CD4-positive, CD25-positive, alpha-beta regulatory T cell (primary cell): ENCODE measurements at regions not wholly inside any gene's neighbourhood (a gene's known extent, or its start where the extent isn't known, plus 50 kb on each side); places are given as distances from the start of the nearest gene placed in this dataset.
A peak's percentile ranks its signal among the peaks of the same experiment; 100 is the strongest.
"Not testable (repeated sequence)": the region's sequence is repeated elsewhere in the genome, so short reads cannot be mapped to it uniquely, and the experiment has no call there.

ENCODE experiments used
- ATAC-seq, 2 donors: fragments of 150-1000 bp; cut with Tn5 transposase; one replicate each; pipeline ENCODE4 v1.10.0; 2021; ENCODE audit warnings: low read depth in 2 of 2, moderate number of reproducible peaks in 2 of 2, moderate library complexity in 1 of 2
- DNase-seq, 3 donors: peaks; one replicate each; pipeline versions ENCODE4 v3.0.0 to v3.0.0-alpha.2; 2012 to 2022; ENCODE audit warnings: mixed read lengths in 1 of 3
- H3K27ac ChIP-seq: one replicate; pipeline ENCODE4 v1.7.0; 2013; ENCODE audit warnings: mild to moderate bottlenecking, low read length; ENCODE audit not compliant: insufficient read depth, poor library complexity, severe bottlenecking
- H3K27me3 ChIP-seq: one replicate; pipeline ENCODE4 v1.7.0; 2013; ENCODE audit warnings: low read length; ENCODE audit not compliant: control insufficient read depth, insufficient read depth
- H3K36me3 ChIP-seq: one replicate; pipeline ENCODE4 v1.7.0; 2013; ENCODE audit warnings: mild to moderate bottlenecking, low read length, moderate library complexity; ENCODE audit not compliant: control insufficient read depth, insufficient read depth
- H3K4me1 ChIP-seq: 2 replicates; pipeline ENCODE4 v1.7.0; 2013; ENCODE audit warnings: mild to moderate bottlenecking, low read length; ENCODE audit not compliant: insufficient read depth, control insufficient read depth, poor library complexity, severe bottlenecking
- H3K4me3 ChIP-seq: one replicate; pipeline ENCODE4 v1.7.0; 2013; ENCODE audit warnings: low read depth, mild to moderate bottlenecking, low read length, moderate library complexity
- H3K9me3 ChIP-seq, 2 experiments: 1 replicate in 1 of 2; 2 replicates in 1 of 2; pipeline ENCODE4 v1.7.0; 2013; ENCODE audit warnings: low read length in 2 of 2, mild to moderate bottlenecking in 1 of 2, moderate library complexity in 1 of 2; ENCODE audit not compliant: control insufficient read depth in 2 of 2
- H3K27ac Mint-ChIP-seq, 3 donors: one replicate each; pipeline ENCODE4 v1.8.0; 2020 to 2022; ENCODE audit warnings: mild to moderate bottlenecking in 3 of 3, mixed read lengths in 3 of 3, moderate library complexity in 2 of 3
- H3K27me3 Mint-ChIP-seq: one replicate; pipeline ENCODE4 v1.8.0; 2022; ENCODE audit warnings: mild to moderate bottlenecking, mixed read lengths
- H3K36me3 Mint-ChIP-seq: one replicate; pipeline ENCODE4 v1.8.0; 2020; ENCODE audit warnings: mixed read lengths
- H3K4me1 Mint-ChIP-seq, 4 donors: one replicate each; pipeline ENCODE4 v1.8.0; 2020 to 2022; ENCODE audit warnings: mixed read lengths in 4 of 4, mild to moderate bottlenecking in 1 of 4
- H3K4me3 Mint-ChIP-seq, 4 donors: one replicate each; pipeline ENCODE4 v1.8.0; 2020 to 2022; ENCODE audit warnings: mild to moderate bottlenecking in 4 of 4, mixed read lengths in 4 of 4, moderate library complexity in 3 of 4
- H3K9me3 Mint-ChIP-seq, 7 donors: one replicate each; pipeline ENCODE4 v1.8.0; 2020 to 2022; ENCODE audit warnings: mixed read lengths in 7 of 7, mild to moderate bottlenecking in 3 of 7, moderate library complexity in 2 of 7

- Mint-ChIP-seq H3K27me3 (peaks cover 10% of the 10 kb centered on the region), H3K4me1 (peaks cover 0 to 5% (median 2%) of the 10 kb centered on the region in 4 donors), H3K36me3 (no peaks in the 10 kb centered on the region), H3K27ac (peak overlapping the region in 1 of 3 donors; percentile 52), H3K9me3 (peaks cover 0 to 7% (median 0%) of the 10 kb centered on the region in 7 donors), H3K4me3 (no peak overlapping the region)
- Histone ChIP-seq H3K4me1 (no peaks in the 10 kb centered on the region), H3K27ac (no peak overlapping the region), H3K27me3 (no peaks in the 10 kb centered on the region), H3K4me3 (no peak overlapping the region), H3K9me3 (no peaks in the 10 kb centered on the region), H3K36me3 (no peaks in the 10 kb centered on the region)
- DNase-seq (no peak), ATAC-seq (no peak)
These were observed 458.4 kb upstream of the CFAP20DC start for GRCh38 chr3:59508273-59508672.

GRCh38 chr3:59506191-59506590 lies 456.4 kb upstream of the CFAP20DC start:
- no peaks in the 10 kb centered on the region for H3K36me3 Mint-ChIP-seq
- ATAC-seq, result no peak
- peaks cover 0 to 7% (median 0%) of the 10 kb centered on the region in 7 donors for H3K9me3 Mint-ChIP-seq

DNA sequence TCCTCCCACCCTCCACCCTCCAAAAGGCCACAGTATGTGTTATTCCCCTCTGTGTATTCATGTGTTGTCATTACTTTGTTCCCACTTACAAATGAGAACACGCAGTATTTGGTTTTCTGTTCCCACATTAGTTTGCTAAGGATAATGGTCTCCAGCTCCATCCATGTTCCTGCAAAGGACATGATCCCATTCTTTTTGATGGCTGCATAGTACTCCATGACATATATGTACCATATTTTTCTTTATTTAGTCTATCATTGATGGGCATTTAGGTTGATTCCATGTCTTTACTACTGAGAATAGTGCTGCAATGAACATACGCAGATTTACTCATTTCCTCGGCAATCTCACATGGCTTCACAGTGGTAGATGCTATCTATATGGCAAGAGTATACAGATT lies 453.6 kb upstream of the CFAP20DC start:
- Histone ChIP-seq H3K36me3 (no peaks in the 10 kb centered on the region), H3K27ac (no peak overlapping the region), H3K4me3 (no peak overlapping the region), H3K4me1 (no peaks in the 10 kb centered on the region), H3K27me3 (no peaks in the 10 kb centered on the region), H3K9me3 (no peaks in the 10 kb centered on the region)
- Mint-ChIP-seq H3K9me3 (peaks cover 0 to 7% (median 0%) of the 10 kb centered on the region in 7 donors), H3K4me1 (peaks cover 0 to 5% (median 1%) of the 10 kb centered on the region in 4 donors), H3K27me3 (no peaks in the 10 kb centered on the region), H3K27ac (no peak overlapping the region), H3K36me3 (no peaks in the 10 kb centered on the region), H3K4me3 (no peak overlapping the region)
- no peak for DNase-seq
- ATAC-seq, result no peak

More at GRCh38 chr3:59506191-59506590, 456.4 kb upstream of the CFAP20DC start:
- no peak overlapping the region for H3K27ac ChIP-seq
- no peak overlapping the region for H3K4me3 ChIP-seq
- Mint-ChIP-seq H3K27me3 (peaks cover 7% of the 10 kb centered on the region), H3K27ac (no peak overlapping the region), H3K4me3 (no peak overlapping the region), H3K4me1 (peaks cover 0 to 5% (median 1%) of the 10 kb centered on the region in 4 donors)
- H3K9me3 ChIP-seq, result no peaks in the 10 kb centered on the region
- H3K4me1 ChIP-seq, result no peaks in the 10 kb centered on the region
- no peak for DNase-seq
- H3K36me3 ChIP-seq, result no peaks in the 10 kb centered on the region
- no peaks in the 10 kb centered on the region for H3K27me3 ChIP-seq

- H3K9me3 Mint-ChIP-seq, result peaks cover 0 to 7% (median 0%) of the 10 kb centered on the region in 7 donors
- H3K27ac Mint-ChIP-seq, result peak overlapping the region in 2 of 3 donors; percentile 3 to 31
These were observed 453.0 kb upstream of the CFAP20DC start for GRCh38 chr3:59502806-59503205.

GRCh38 chr3:59499954-59500353 lies 450.1 kb upstream of the CFAP20DC start:
- Mint-ChIP-seq H3K4me3 (no peak overlapping the region), H3K27me3 (no peaks in the 10 kb centered on the region), H3K9me3 (peaks cover 0 to 7% (median 0%) of the 10 kb centered on the region in 7 donors), H3K36me3 (no peaks in the 10 kb centered on the region), H3K27ac (peak overlapping the region in 1 of 3 donors; percentile 38), H3K4me1 (peaks cover 0 to 9% (median 4%) of the 10 kb centered on the region in 4 donors)
- Histone ChIP-seq H3K4me3 (no peak overlapping the region), H3K9me3 (no peaks in the 10 kb centered on the region), H3K36me3 (no peaks in the 10 kb centered on the region), H3K27ac (no peak overlapping the region), H3K4me1 (no peaks in the 10 kb centered on the region), H3K27me3 (no peaks in the 10 kb centered on the region)
- ATAC-seq (no peak), DNase-seq (no peak)

More at GRCh38 chr3:59502806-59503205, 453.0 kb upstream of the CFAP20DC start:
- Histone ChIP-seq H3K9me3 (no peaks in the 10 kb centered on the region), H3K36me3 (no peaks in the 10 kb centered on the region), H3K4me1 (no peaks in the 10 kb centered on the region), H3K4me3 (no peak overlapping the region), H3K27ac (no peak overlapping the region), H3K27me3 (no peaks in the 10 kb centered on the region)
- H3K36me3 Mint-ChIP-seq, result no peaks in the 10 kb centered on the region
- H3K27me3 Mint-ChIP-seq, result no peaks in the 10 kb centered on the region
- ATAC-seq (peak; percentile 62 to 72), DNase-seq (peak in 1 of 3 donors; percentile 40)
- peaks cover 0 to 5% (median 1%) of the 10 kb centered on the region in 4 donors for H3K4me1 Mint-ChIP-seq
- peak overlapping the region in 1 of 4 donors; percentile 73 for H3K4me3 Mint-ChIP-seq

DNA sequence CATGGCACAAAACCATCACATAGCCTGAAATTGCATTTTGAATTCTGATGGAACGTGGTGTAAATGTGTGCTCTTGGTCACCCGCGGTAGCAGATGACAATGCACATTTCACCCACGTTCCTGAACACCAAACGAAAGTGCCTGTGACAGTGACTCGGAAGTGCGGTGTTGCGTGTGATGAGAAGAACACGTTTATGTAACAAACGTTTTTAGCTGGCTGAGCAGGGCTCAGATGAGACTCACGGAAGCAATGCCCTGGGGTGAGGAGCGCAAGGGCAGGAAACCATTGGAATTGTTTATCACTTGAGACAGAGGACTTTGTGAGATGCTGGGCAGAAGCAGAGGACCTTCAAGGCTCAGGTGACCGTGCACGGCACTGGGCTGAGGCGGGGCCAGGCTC lies 449.2 kb upstream of the CFAP20DC start:
- H3K27me3 ChIP-seq, result no peaks in the 10 kb centered on the region
- H3K36me3 Mint-ChIP-seq, result no peaks in the 10 kb centered on the region
- peaks cover 0 to 11% (median 4%) of the 10 kb centered on the region in 4 donors for H3K4me1 Mint-ChIP-seq
- no peak overlapping the region for H3K4me3 ChIP-seq
- no peaks in the 10 kb centered on the region for H3K4me1 ChIP-seq
- H3K9me3 ChIP-seq, result no peaks in the 10 kb centered on the region
- ATAC-seq, result no peak
- no peaks in the 10 kb centered on the region for H3K36me3 ChIP-seq
- H3K27ac ChIP-seq, result no peak overlapping the region
- H3K4me3 Mint-ChIP-seq, result no peak overlapping the region
- H3K27ac Mint-ChIP-seq, result peak overlapping the region in 1 of 3 donors; percentile 63
- no peak for DNase-seq
- peaks cover 0 to 6% (median 0%) of the 10 kb centered on the region in 7 donors for H3K9me3 Mint-ChIP-seq
- H3K27me3 Mint-ChIP-seq, result no peaks in the 10 kb centered on the region

GRCh38 chr3:59496250-59496649 lies 446.4 kb upstream of the CFAP20DC start:
- DNase-seq, result no peak
- Histone ChIP-seq H3K4me3 (no peak overlapping the region), H3K27ac (no peak overlapping the region), H3K36me3 (no peaks in the 10 kb centered on the region), H3K27me3 (no peaks in the 10 kb centered on the region), H3K9me3 (no peaks in the 10 kb centered on the region), H3K4me1 (no peaks in the 10 kb centered on the region)
- Mint-ChIP-seq H3K27ac (peak overlapping the region in 1 of 3 donors; percentile 30), H3K36me3 (no peaks in the 10 kb centered on the region), H3K4me1 (peaks cover 0 to 8% (median 3%) of the 10 kb centered on the region in 4 donors), H3K27me3 (no peaks in the 10 kb centered on the region), H3K4me3 (no peak overlapping the region), H3K9me3 (peaks cover 0 to 4% (median 0%) of the 10 kb centered on the region in 7 donors)
- no peak for ATAC-seq

DNA sequence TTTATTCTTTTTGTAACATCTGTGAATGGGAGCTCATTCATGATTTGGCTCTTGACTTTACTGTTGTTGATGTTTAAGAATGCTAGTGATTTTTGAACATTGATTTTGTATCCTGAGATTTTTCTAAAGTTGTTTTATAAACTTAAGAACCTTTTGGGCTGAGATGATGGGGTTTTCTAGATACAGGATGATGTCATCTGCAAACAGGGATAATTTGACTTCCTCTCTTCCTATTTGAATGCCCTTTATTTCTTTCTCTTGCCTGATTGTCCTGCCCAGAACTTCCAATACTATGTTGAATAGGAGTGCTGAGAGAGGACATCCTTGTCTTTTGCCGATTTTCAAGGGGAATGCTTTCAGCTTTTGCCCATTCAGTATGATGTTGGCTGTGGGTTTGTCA lies 445.1 kb upstream of the CFAP20DC start:
- not testable (repeated sequence) for H3K4me1 ChIP-seq, H3K36me3 ChIP-seq, H3K27me3 ChIP-seq, H3K9me3 ChIP-seq, H3K9me3 Mint-ChIP-seq, H3K4me1 Mint-ChIP-seq, H3K27ac ChIP-seq, H3K36me3 Mint-ChIP-seq, H3K27ac Mint-ChIP-seq, DNase-seq, H3K27me3 Mint-ChIP-seq, ATAC-seq, H3K4me3 ChIP-seq, H3K4me3 Mint-ChIP-seq
